ENCODE measurements at regions not wholly inside any gene's neighbourhood (a gene's known extent, or its start where the extent isn't known, plus 50 kb on each side); places are given as distances from the start of the nearest gene placed in this dataset.

GRCh38 chr5:51731421-51732029 lies 348.3 kb downstream of the ISL1 start:
- Histone ChIP-seq H2AFZ (ENCODE audit: low read length) (no peak overlapping the region), H3K4me1 (ENCODE audit: insufficient read depth, low read length, poor library complexity, severe bottlenecking) (no peaks in the 10 kb centered on the region), H3K27me3 (ENCODE audit: insufficient read depth, low read length, poor library complexity, severe bottlenecking) (no peaks in the 10 kb centered on the region), H3K79me2 (ENCODE audit: insufficient read depth, low read length) (no peaks in the 10 kb centered on the region), H3K4me2 (ENCODE audit: low read depth, low read length, poor library complexity, severe bottlenecking) (no peak overlapping the region), H3K4me3 (ENCODE audit: low read length, poor library complexity, severe bottlenecking) (no peak overlapping the region), H3F3A (ENCODE audit: low read depth) (no peaks in the 10 kb centered on the region), H3K9me2 (replicated peaks; ENCODE audit: low read depth, low read length) (no peaks in the 10 kb centered on the region), H3K9me3 (ENCODE audit: insufficient read depth, low read depth, low read length) (no peaks in the 10 kb centered on the region), H3K9ac (ENCODE audit: low read depth, low read length, poor library complexity, severe bottlenecking) (no peak overlapping the region), H4K20me1 (ENCODE audit: insufficient read depth, low read length, poor library complexity, severe bottlenecking) (no peaks in the 10 kb centered on the region), H3K36me3 (ENCODE audit: insufficient read depth, low read length) (no peaks in the 10 kb centered on the region)
- TF ChIP-seq EZH2phosphoT487 (IDR thresholded peaks at IDR 0.05; ENCODE audit: borderline replicate concordance) (no peak), CTCF (conservative IDR thresholded peaks at IDR 0.05; ENCODE audit: low read length) (no peak)

- H3K4me3 ChIP-seq (ENCODE audit: low read length, poor library complexity, severe bottlenecking): no peak overlapping the region
- no peaks in the 10 kb centered on the region for H3K4me1 ChIP-seq (ENCODE audit: insufficient read depth, low read length, poor library complexity, severe bottlenecking)
- H3K9me3 ChIP-seq (ENCODE audit: insufficient read depth, low read depth, low read length): no peaks in the 10 kb centered on the region
- H4K20me1 ChIP-seq (ENCODE audit: insufficient read depth, low read length, poor library complexity, severe bottlenecking): no peaks in the 10 kb centered on the region
- H3K79me2 ChIP-seq (ENCODE audit: insufficient read depth, low read length): no peaks in the 10 kb centered on the region
- no peaks in the 10 kb centered on the region for H3K27me3 ChIP-seq (ENCODE audit: insufficient read depth, low read length, poor library complexity, severe bottlenecking)
- H3F3A ChIP-seq (ENCODE audit: low read depth): no peaks in the 10 kb centered on the region
- H3K9ac ChIP-seq (ENCODE audit: low read depth, low read length, poor library complexity, severe bottlenecking): no peak overlapping the region
- no peaks in the 10 kb centered on the region for H3K9me2 ChIP-seq (replicated peaks; ENCODE audit: low read depth, low read length)
- H3K4me2 ChIP-seq (ENCODE audit: low read depth, low read length, poor library complexity, severe bottlenecking): no peak overlapping the region
- TF ChIP-seq CTCF (conservative IDR thresholded peaks at IDR 0.05; ENCODE audit: low read length): no peak
- no peak for TF ChIP-seq EZH2phosphoT487 (IDR thresholded peaks at IDR 0.05; ENCODE audit: borderline replicate concordance)
- no peak overlapping the region for H2AFZ ChIP-seq (ENCODE audit: low read length)
- no peaks in the 10 kb centered on the region for H3K36me3 ChIP-seq (ENCODE audit: insufficient read depth, low read length)
Observed at GRCh38 chr5:51732304-51732703, 349.1 kb downstream of the ISL1 start.

- Histone ChIP-seq H3K4me1 (ENCODE audit: insufficient read depth, low read length, poor library complexity, severe bottlenecking) (no peaks in the 10 kb centered on the region), H3K4me3 (ENCODE audit: low read length, poor library complexity, severe bottlenecking) (no peak overlapping the region)
Observed at GRCh38 chr5:51734677-51735076, 351.4 kb downstream of the ISL1 start.

More at GRCh38 chr5:51734677-51735076, 351.4 kb downstream of the ISL1 start:
- no peak for TF ChIP-seq CTCF (conservative IDR thresholded peaks at IDR 0.05; ENCODE audit: low read length)
- no peak for TF ChIP-seq EZH2phosphoT487 (IDR thresholded peaks at IDR 0.05; ENCODE audit: borderline replicate concordance)
- Histone ChIP-seq H2AFZ (ENCODE audit: low read length) (no peak overlapping the region), H3K9me2 (replicated peaks; ENCODE audit: low read depth, low read length) (no peaks in the 10 kb centered on the region), H3F3A (ENCODE audit: low read depth) (no peaks in the 10 kb centered on the region), H3K9me3 (ENCODE audit: insufficient read depth, low read depth, low read length) (no peaks in the 10 kb centered on the region), H3K9ac (ENCODE audit: low read depth, low read length, poor library complexity, severe bottlenecking) (no peak overlapping the region), H3K36me3 (ENCODE audit: insufficient read depth, low read length) (no peaks in the 10 kb centered on the region), H4K20me1 (ENCODE audit: insufficient read depth, low read length, poor library complexity, severe bottlenecking) (no peaks in the 10 kb centered on the region), H3K27me3 (ENCODE audit: insufficient read depth, low read length, poor library complexity, severe bottlenecking) (no peaks in the 10 kb centered on the region), H3K79me2 (ENCODE audit: insufficient read depth, low read length) (no peaks in the 10 kb centered on the region), H3K4me2 (ENCODE audit: low read depth, low read length, poor library complexity, severe bottlenecking) (no peak overlapping the region)

Measured in Loucy (cell line).